ENCODE measurements at regions not wholly inside any gene's neighbourhood (a gene's known extent, or its start where the extent isn't known, plus 50 kb on each side); places are given as distances from the start of the nearest gene placed in this dataset.

DNA sequence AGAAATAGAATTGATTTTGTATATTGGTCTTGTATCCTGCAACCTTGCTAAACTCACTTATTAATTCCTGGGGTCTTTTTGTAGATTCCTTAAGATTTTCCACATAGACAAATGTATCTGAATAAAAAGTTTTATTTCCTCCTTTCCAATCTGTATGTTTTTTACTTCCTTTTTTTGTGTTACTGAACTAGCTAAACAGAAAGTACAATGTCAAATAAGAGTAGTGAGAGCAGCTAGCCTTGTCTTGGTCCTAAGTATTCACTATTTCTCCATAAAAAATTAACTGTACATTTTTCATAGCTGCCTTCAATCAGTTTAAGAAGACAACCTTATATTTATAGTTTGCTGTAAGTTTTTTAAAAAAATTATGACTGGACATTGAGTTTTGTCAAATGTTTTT, 74.9 kb downstream of the FASLG start:
- TF ChIP-seq, protein P1, sequence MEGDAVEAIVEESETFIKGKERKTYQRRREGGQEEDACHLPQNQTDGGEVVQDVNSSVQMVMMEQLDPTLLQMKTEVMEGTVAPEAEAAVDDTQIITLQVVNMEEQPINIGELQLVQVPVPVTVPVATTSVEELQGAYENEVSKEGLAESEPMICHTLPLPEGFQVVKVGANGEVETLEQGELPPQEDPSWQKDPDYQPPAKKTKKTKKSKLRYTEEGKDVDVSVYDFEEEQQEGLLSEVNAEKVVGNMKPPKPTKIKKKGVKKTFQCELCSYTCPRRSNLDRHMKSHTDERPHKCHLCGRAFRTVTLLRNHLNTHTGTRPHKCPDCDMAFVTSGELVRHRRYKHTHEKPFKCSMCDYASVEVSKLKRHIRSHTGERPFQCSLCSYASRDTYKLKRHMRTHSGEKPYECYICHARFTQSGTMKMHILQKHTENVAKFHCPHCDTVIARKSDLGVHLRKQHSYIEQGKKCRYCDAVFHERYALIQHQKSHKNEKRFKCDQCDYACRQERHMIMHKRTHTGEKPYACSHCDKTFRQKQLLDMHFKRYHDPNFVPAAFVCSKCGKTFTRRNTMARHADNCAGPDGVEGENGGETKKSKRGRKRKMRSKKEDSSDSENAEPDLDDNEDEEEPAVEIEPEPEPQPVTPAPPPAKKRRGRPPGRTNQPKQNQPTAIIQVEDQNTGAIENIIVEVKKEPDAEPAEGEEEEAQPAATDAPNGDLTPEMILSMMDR (IDR thresholded peaks at IDR 0.05): no peak
- TF ChIP-seq POLR2A (IDR thresholded peaks at IDR 0.05): no peak
